GM18907 (cell line): ENCODE measurements at regions not wholly inside any gene's neighbourhood (a gene's known extent, or its start where the extent isn't known, plus 50 kb on each side); places are given as distances from the start of the nearest gene placed in this dataset.

Experiments used
- ATAC-seq: cut with Tn5 transposase; IDR thresholded peaks from one replicate; pipeline ENCODE4 v1.9.1; 2021; ENCODE audit warnings: mild to moderate bottlenecking, moderate library complexity; ENCODE audit not compliant: unreplicated experiment

- ATAC-seq: no peak
These were observed 83.6 kb upstream of the NCAM1 start for GRCh38 chr11:112877581-112877980.

- no peak for ATAC-seq
These were observed 83.1 kb upstream of the NCAM1 start for GRCh38 chr11:112878033-112878601.

- ATAC-seq: no peak
These were observed 80.7 kb upstream of the NCAM1 start for GRCh38 chr11:112880495-112880894.

DNA sequence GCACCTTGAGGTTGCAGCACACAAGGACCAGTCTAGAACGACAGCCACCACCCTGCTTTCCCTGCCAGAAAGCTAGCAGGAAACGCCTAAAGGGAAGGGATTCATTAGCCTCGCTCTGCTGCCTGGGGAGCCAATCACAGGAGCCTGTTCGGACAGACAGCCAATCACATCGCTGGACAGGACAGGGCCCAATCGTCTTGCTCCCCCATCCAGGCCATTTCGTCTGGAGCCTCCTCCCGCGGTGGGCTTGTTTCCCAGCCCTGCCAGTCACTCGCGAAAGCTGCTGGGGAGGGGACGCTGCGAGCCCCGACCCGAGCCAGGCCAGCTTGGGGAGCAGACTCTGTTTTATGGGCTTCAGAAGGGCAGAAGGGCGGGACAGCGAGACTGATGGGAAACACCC is 79.8 kb upstream of the NCAM1 start:
- ATAC-seq: no peak

DNA sequence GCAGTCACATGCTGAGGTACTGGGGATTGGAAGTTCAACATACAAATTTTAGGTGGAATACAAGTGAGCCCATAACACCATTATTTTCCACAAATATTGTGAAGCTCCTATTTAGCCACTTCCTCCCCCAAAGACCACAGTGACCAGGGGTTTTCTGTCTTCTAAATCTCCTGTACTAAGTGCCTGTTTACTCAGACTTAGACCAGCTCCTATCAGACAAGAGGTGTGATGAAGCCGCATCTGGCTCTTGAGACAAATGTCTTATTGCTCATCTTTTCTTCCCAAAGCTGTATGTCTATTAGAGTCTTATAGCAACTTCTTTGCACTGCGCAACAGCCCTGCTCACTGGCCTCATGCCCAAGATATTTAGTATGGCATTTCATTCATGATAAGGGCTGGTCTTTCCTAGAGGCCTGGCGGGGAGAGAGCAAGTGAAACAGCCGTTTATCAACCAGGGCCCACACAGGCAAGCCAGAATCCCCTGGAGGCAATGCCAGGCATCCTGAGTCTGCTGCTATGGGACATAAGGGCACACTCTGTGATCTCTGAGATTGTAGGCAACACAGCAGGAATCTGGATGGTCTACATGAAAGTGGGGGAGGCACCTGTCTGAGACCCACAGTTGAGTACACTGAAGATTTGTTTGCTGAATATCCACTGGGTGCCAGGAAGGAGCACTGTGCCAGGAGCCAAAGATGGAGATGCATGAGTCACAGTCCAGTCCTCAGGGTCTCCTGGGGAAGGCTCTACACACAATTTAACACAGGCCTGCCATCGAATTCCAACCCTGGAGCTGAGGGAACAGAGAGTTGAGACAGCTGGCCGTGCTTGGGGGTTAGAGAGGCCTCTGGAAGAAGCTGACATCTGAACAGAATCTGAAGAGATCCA is 78.5 kb upstream of the NCAM1 start:
- no peak for ATAC-seq

DNA sequence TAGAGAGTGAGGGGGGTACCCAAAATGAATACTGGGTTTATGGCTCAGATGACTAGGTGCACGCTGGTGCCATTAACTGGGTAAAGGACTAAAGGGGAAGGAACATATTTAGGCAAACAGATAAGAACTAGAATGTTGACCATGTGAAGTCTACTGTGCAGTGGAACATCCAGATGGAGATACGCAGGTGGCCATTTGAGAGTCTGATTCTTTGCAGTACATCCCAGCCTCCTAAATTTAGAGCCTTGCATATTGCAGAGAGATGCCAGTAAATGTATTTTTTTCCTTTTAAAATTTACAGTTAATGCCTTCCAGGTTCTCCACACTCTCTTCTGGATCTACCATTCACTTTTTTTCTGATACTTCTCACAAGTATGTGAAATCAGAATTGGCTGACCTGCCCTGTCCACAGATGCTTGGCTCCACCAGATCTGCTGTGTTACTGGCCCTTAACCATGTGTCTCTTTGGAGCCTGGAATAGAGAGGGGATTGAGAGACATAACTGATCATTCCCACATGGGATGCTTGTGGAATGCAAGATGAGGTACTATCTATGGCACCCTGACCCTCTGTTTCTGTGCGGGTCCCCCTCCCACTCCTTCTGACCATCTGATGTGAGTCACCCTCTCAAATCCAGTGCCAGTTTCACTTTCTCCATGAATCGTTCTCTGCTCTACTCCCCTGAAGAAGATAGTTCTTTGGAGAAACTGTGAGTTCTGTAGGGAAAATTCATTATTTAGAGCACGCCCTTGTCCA is 77.0 kb upstream of the NCAM1 start:
- ATAC-seq: no peak

DNA sequence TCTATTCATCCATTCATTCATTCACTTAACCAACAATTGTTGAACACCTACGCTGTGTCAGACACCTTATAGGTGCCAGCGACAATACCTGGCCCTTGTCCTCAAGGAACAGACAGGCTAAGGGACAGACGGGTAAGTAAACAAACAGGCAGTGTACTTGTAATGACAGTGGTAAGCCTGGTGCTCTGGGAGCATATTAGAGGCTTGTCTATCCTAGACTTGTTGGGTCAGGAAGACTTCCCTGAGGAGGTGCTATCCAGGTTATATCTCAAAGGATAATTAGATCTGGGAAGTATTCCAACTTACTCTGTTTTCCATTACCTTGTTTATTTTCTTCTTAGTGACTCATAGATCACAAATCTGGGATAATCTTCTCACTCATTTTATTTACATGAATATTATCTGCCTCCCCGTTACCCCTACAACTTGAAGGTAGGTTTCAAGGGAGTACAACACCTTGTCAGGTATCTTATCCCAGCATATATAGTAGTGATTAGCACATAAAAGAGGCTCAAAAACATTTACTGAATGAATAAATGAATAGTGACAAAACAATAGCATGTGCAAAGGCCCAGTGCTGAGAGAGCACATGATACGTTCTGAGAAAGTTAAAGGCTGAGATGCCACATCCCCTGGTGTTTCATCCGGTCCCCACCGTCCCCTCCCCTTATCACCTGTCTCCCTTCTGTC is 75.3 kb upstream of the NCAM1 start:
- ATAC-seq: no peak

DNA sequence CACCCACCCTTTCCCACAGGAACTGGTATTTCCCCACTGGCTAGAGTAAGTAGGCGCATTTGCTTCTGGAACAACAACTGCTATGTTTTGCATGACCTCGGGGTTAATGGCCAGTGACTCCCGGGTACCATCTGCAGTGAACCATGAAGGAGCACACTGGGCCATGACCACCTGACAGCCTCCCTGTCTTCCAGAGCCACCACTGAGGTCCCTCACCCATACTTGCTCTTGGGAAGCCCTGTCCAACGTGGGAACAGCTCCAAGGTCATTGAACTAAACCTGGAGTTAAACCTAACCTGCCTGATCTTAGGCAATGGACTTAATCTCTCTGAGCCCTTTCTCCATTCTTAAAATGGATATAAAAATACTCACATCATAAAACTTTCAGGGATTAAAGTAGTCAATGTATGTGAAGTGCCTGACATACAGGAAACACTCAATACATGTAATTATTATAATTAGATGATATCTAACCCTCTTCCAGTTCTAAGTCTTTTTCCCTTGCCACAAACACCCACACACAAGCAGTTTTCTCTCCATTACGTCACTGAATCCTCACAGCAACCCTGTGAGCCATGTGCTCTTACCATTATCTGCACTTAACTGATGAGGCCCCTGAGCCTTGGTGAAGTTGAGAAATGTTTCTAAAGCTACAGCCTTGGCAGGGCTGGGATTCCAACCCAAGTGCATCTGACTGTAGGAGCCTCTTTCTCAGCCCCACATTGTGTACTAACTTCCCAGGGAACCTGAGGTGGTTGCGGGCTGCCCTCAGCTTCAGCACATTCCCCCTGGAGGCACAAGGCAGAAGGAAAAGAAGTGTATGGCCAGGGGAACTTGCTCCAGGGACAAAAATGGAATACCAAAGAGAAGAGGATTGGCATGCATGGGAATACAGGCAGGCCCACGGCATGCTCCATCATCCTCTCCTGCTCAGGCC is 74.5 kb upstream of the NCAM1 start:
- ATAC-seq: no peak

GRCh38 chr11:112889446-112889845 is 71.8 kb upstream of the NCAM1 start:
- no peak for ATAC-seq

GRCh38 chr11:112899235-112900006 is 61.8 kb upstream of the NCAM1 start:
- ATAC-seq: no peak

DNA sequence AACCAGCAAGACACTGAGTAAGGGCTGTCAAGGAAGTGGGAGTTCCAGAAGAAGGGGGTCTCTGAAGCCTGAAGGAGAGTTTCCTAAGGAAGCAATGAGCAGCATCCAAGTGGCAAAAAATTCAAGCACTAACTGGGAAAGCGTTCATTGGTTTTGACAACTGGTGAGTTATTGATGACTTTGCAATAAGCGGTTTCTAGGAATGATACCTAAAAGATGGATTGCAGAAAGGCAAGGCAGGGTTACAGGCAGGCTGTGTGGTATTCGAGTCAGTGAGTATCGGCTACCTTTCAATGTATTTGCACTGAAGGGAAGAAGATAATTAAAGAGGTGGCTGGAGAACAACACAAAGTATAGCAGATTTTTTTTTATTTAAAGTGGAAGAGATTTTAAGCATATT is 59.3 kb upstream of the NCAM1 start:
- no peak for ATAC-seq

DNA sequence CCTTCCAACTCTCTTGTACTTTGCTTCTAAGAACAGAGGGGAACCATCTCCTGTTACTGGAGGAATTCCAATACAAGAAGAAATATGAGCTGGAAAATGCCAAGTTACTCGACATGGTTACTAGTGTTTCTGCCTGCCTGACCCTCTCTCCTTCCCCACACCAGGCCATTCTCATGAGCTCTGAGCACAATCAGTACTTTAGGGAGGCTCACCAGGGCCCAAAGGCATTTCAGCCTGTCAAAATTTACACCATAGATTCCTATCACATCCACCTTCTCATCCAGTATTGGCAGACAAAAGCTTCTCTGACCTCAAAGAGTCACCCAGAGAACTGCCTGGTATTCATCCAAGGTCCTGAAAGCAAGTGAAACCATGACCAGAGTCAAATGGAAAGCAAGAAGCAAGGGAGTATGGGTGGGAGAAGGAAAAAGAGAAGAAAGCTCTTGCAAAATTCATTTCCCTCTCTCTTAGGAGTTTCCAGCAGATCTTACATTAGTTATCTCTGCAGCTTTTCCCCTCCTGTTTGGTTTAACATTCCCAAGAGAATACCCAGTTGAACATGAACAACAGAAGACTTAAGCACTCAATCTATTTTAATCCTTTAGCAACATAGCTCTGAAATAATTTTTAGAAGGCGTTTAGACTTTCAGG is 58.7 kb upstream of the NCAM1 start:
- ATAC-seq: no peak

DNA sequence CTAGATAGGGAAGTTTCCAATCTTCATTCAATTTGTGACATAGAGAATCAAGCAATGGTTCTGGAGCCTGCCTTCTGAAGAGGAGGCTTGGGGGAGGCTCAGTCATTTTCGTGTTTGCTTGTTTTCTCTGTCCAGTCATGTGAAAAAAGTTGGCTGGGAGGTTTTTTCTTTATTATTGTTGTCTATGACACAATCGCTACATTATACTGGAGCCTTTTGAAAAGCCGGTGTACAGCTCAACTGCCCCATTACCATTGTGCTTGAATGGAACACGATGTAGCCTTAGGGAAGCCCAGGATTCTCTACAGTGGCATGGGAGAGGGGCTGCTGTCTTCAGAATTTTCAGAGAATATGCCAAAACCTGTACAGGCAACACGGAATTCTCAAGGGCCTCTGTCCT is 57.9 kb upstream of the NCAM1 start:
- ATAC-seq: no peak

DNA sequence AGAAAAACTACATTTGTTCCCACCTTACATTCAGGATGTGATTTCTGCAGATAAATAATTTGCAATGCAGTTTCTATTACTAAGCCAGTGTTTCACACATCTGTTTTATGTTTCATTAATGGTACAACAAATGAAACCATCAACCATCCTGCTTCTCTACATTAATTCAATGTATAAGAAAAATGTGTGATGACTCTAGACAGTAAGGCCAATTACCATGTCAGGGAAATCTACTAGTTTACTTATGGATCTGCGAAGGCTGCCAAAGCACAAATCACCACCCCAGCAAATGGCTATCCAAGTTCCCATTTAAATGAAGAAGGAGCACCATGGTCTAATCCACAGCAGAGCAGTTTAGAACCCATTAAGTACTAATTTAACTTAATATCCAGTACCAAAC is 50.1 kb upstream of the NCAM1 start:
- no peak for ATAC-seq
